ENCODE measurements at regions not wholly inside any gene's neighbourhood (a gene's known extent, or its start where the extent isn't known, plus 50 kb on each side); places are given as distances from the start of the nearest gene placed in this dataset.

- Histone ChIP-seq H3K4me1 (no peaks in the 10 kb centered on the region), H3K9me3 (peaks cover under 1% of the 10 kb centered on the region), H3K27me3 (ENCODE audit: low read depth) (no peaks in the 10 kb centered on the region), H3K27ac (no peak overlapping the region), H3K36me3 (no peaks in the 10 kb centered on the region), H3K4me3 (no peak overlapping the region)
- DNase-seq (no peak), ATAC-seq (no peak)
- intact Hi-C loops (cut with DNase I), result no loop called here
- no peak for TF ChIP-seq CTCF (IDR thresholded peaks at IDR 0.05)
Measured at GRCh38 chr4:149214301-149214700, 601.3 kb downstream of the IQCM start.

GRCh38 chr4:149211876-149212275 lies 603.8 kb downstream of the IQCM start:
- no peak for TF ChIP-seq CTCF (IDR thresholded peaks at IDR 0.05)
- no peaks in the 10 kb centered on the region for H3K9me3 ChIP-seq
- H3K4me1 ChIP-seq, result no peaks in the 10 kb centered on the region
- intact Hi-C loops (cut with DNase I), result no loop called here
- ATAC-seq (no peak), DNase-seq (no peak)
- no peaks in the 10 kb centered on the region for H3K27me3 ChIP-seq (ENCODE audit: low read depth)
- no peaks in the 10 kb centered on the region for H3K36me3 ChIP-seq
- H3K27ac ChIP-seq, result no peak overlapping the region
- H3K4me3 ChIP-seq, result no peak overlapping the region

GRCh38 chr4:149203256-149204001 lies 612.2 kb downstream of the IQCM start:
- no peak for TF ChIP-seq CTCF (IDR thresholded peaks at IDR 0.05)
- no peaks in the 10 kb centered on the region for H3K4me1 ChIP-seq
- H3K27me3 ChIP-seq (ENCODE audit: low read depth), result no peaks in the 10 kb centered on the region
- H3K4me3 ChIP-seq, result no peak overlapping the region
- ATAC-seq (no peak), DNase-seq (no peak)
- intact Hi-C loops (cut with DNase I), result no loop called here
- H3K36me3 ChIP-seq, result no peaks in the 10 kb centered on the region
- H3K27ac ChIP-seq, result no peak overlapping the region
- H3K9me3 ChIP-seq, result no peaks in the 10 kb centered on the region

GRCh38 chr4:149202117-149202516 lies 613.5 kb downstream of the IQCM start:
- H3K9me3 ChIP-seq, result no peaks in the 10 kb centered on the region
- no peaks in the 10 kb centered on the region for H3K36me3 ChIP-seq
- intact Hi-C loops (cut with DNase I), result no loop called here
- DNase-seq (no peak), ATAC-seq (no peak)
- H3K27me3 ChIP-seq (ENCODE audit: low read depth), result no peaks in the 10 kb centered on the region
- no peak overlapping the region for H3K4me3 ChIP-seq
- no peak for TF ChIP-seq CTCF (IDR thresholded peaks at IDR 0.05)
- H3K4me1 ChIP-seq, result no peaks in the 10 kb centered on the region
- H3K27ac ChIP-seq, result no peak overlapping the region

GRCh38 chr4:149199594-149199993 lies 616.0 kb downstream of the IQCM start:
- intact Hi-C loops (cut with DNase I), result no loop called here
- Histone ChIP-seq H3K9me3 (no peaks in the 10 kb centered on the region), H3K4me3 (no peak overlapping the region), H3K27ac (no peak overlapping the region), H3K4me1 (no peaks in the 10 kb centered on the region), H3K27me3 (ENCODE audit: low read depth) (no peaks in the 10 kb centered on the region), H3K36me3 (no peaks in the 10 kb centered on the region)
- ATAC-seq (no peak), DNase-seq (no peak)
- no peak for TF ChIP-seq CTCF (IDR thresholded peaks at IDR 0.05)
